Epithelial cell of esophagus (primary cell): ENCODE measurements at regions not wholly inside any gene's neighbourhood (a gene's known extent, or its start where the extent isn't known, plus 50 kb on each side); places are given as distances from the start of the nearest gene placed in this dataset.

Source experiments
- DNase-seq: peaks from one replicate; pipeline ENCODE4 v3.0.0; 2010; ENCODE audit warnings: low read depth
- H3K4me3 ChIP-seq: 2 replicates; pipeline ENCODE4 v1.5.1; 2011; ENCODE audit warnings: mild to moderate bottlenecking, low read length, control low read depth
- CTCF ChIP-seq: IDR thresholded peaks from 2 replicates; pipeline ENCODE4 v1.5.1; 2011; ENCODE audit warnings: low read depth, mild to moderate bottlenecking, low read length, control low read depth, inconsistent platforms; ENCODE audit not compliant: insufficient read depth; ENCODE audit errors: missing control alignments

GRCh38 chr3:28077572-28077971 is 163.8 kb upstream of the CMC1 start:
- TF ChIP-seq CTCF: no peak
- no peak overlapping the region for H3K4me3 ChIP-seq
- DNase-seq: peak; percentile 22

DNA sequence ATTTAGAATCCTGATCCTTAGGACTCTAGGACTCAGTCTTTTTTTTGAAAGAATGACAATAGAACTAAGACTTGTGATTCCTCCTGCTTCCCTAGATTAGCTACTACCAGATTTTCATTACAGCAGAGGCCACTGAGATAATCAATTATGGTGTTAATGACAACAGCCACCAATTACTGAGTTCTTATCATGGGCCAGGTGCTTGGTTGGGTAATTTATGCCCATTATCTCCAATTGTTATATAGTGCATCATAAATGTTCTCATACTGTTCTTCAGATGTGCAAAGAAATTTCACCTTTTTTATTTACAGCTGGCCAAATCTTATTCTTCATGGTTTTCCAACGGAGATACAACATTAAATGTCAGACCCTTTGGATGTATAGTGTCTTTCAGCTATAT is 162.9 kb upstream of the CMC1 start:
- TF ChIP-seq CTCF: no peak
- no peak overlapping the region for H3K4me3 ChIP-seq
- DNase-seq: no peak

DNA sequence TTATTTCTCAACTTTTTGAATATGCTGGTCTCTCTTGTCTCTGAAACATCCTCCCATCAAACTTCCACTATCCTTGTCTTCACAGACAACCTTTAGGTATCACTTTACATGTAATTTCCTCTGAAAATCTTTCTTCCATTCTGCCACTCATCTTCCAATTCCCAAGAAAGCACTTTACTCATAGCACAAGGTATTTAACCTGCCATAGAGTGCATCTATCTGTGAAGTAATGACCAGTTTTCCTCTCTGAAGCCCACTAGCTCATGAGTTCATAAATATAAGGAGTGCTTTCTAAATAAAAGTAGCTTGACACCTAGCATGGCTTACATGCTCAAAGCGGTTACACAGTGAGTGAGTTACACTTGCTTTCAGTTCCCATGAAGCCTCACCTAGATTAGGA is 160.7 kb upstream of the CMC1 start:
- DNase-seq: no peak
- H3K4me3 ChIP-seq: no peak overlapping the region
- TF ChIP-seq CTCF: no peak

DNA sequence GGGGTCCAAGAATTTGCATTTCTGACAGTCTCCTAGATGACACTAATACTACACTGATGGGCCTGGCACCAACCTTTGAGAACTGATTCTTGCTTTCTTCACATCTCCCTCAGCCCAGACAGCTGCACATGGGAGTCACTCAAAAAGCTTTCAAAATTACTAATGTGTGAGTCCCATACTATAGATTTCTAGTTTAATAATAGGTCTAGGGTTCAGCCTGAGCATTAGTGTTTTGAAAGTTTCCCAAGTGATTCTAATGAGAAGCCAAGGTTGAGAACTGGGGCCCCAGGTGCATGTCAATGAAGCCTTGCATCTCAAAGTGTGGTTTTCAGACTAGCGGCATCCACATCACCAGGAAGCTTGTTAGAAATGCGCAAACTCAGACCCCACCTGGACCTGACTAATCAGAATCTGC is 159.9 kb upstream of the CMC1 start:
- DNase-seq: no peak
- no peak overlapping the region for H3K4me3 ChIP-seq
- TF ChIP-seq CTCF: no peak

GRCh38 chr3:28087591-28087990 is 153.8 kb upstream of the CMC1 start:
- TF ChIP-seq CTCF: no peak
- H3K4me3 ChIP-seq: no peak overlapping the region
- no peak for DNase-seq

- TF ChIP-seq CTCF: no peak
- no peak for DNase-seq
- H3K4me3 ChIP-seq: no peak overlapping the region
Measured at GRCh38 chr3:28088811-28089526, 152.4 kb upstream of the CMC1 start.

DNA sequence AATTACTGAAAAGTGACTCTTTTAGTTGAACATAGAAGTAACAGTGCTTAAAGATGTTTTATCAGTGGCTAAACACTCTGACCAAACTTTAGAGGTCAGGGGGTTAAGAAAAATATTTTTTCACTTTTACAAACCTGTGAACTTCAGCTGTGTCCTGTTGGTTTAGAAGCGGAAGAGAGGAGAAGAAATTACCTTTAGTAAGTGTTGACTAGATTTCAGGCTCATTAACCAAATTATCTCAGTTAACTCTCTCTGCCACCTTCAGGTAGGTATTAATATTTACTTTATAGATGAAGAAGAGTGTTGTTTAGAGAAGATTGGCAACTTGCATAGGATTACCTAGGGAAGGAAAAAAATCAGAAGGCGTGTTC is 151.9 kb upstream of the CMC1 start:
- TF ChIP-seq CTCF: peak; percentile 32
- DNase-seq: peak; percentile 13
- no peak overlapping the region for H3K4me3 ChIP-seq
